ENCODE measurements at regions not wholly inside any gene's neighbourhood (a gene's known extent, or its start where the extent isn't known, plus 50 kb on each side); places are given as distances from the start of the nearest gene placed in this dataset.

GRCh38 chr1:116205941-116206679 lies 94.9 kb downstream of the MAB21L3 start:
- intact Hi-C loops (cut with micrococcal nuclease): no loop called here

More at GRCh38 chr1:116205941-116206679, 94.9 kb downstream of the MAB21L3 start:
- Histone ChIP-seq H3K9me3 (ENCODE audit: control insufficient read depth, insufficient read depth, low read length) (no peaks in the 10 kb centered on the region), H3K18ac (ENCODE audit: low read depth, low read length) (no peak overlapping the region), H3K9ac (ENCODE audit: low read depth, low read length) (no peak overlapping the region), H3K4ac (ENCODE audit: low read depth, low read length) (no peak overlapping the region), H3K79me1 (ENCODE audit: low read depth in 1 of 2, low read length in 2 of 2) (no peaks in the 10 kb centered on the region), H3K4me2 (ENCODE audit: low read depth, low read length) (no peak overlapping the region), H2BK20ac (ENCODE audit: low read depth, low read length) (no peak overlapping the region), H2BK120ac (ENCODE audit: low read depth, low read length) (no peak overlapping the region), H4K20me1 (ENCODE audit: insufficient read depth, low read length) (no peaks in the 10 kb centered on the region), H2AK5ac (ENCODE audit: low read depth, low read length) (no peak overlapping the region), H4K5ac (ENCODE audit: low read depth, low read length) (no peak overlapping the region), H4K91ac (ENCODE audit: insufficient read depth, low read depth, low read length) (no peak overlapping the region), H3K27me3 (ENCODE audit: control insufficient read depth, insufficient read depth, low read length) (peaks cover 2% of the 10 kb centered on the region; the same call in 1 of the 2 replicates), H2AK9ac (replicated peaks; ENCODE audit: low read depth, low read length, poor library complexity) (no peak overlapping the region), H3K27ac (ENCODE audit: insufficient read depth, low read length) (no peak overlapping the region), H2AFZ (replicated peaks; ENCODE audit: low read length, poor library complexity) (no peak overlapping the region), H3K36me3 (ENCODE audit: control insufficient read depth, insufficient read depth, low read length) (no peaks in the 10 kb centered on the region), H3K4me1 (ENCODE audit: control insufficient read depth, insufficient read depth, low read length) (no peaks in the 10 kb centered on the region), H2BK5ac (ENCODE audit: low read depth, low read length, poor library complexity, severe bottlenecking) (no peak overlapping the region), H2BK15ac (ENCODE audit: low read depth, low read length) (no peak overlapping the region), H3K14ac (replicated peaks; ENCODE audit: low read depth, low read length) (no peak overlapping the region), H3K9me1 (ENCODE audit: insufficient read depth, low read length) (no peaks in the 10 kb centered on the region), H4K8ac (ENCODE audit: low read depth in 2 of 2, low read length in 2 of 2) (no peak overlapping the region), H3K4me3 (ENCODE audit: insufficient read depth, low read depth, low read length) (no peak overlapping the region), H3K23ac (ENCODE audit: low read depth, low read length) (no peak overlapping the region), H3K56ac (ENCODE audit: extremely low read depth, insufficient read depth, low read length) (no peak overlapping the region)
- CTCF ChIA-PET: no interaction called here
- 35% methylated on average over 2 of the region's 3 CpGs; no CpG with 5 or more reads in 1 of the 2 experiments for WGBS, 2 experiments (ENCODE audit: extremely low coverage in 2 of 2, insufficient read length in 1 of 2)
- TF ChIP-seq CEBPB (IDR thresholded peaks at IDR 0.05; ENCODE audit: low read depth, low read length): no peak
- TF ChIP-seq POLR2A (IDR thresholded peaks at IDR 0.05; ENCODE audit: low read depth, low read length): no peak
- no peak for TF ChIP-seq RCOR1 (IDR thresholded peaks at IDR 0.05; ENCODE audit: insufficient replicate concordance, low read length)
- no peak for TF ChIP-seq MXI1 (IDR thresholded peaks at IDR 0.05; ENCODE audit: borderline replicate concordance, low read depth, low read length)
- TF ChIP-seq RAD21 (IDR thresholded peaks at IDR 0.05; ENCODE audit: low read length): no peak
- no peak for TF ChIP-seq MAZ (IDR thresholded peaks at IDR 0.05; ENCODE audit: borderline replicate concordance, low read depth, low read length)
- TF ChIP-seq, protein P1, sequence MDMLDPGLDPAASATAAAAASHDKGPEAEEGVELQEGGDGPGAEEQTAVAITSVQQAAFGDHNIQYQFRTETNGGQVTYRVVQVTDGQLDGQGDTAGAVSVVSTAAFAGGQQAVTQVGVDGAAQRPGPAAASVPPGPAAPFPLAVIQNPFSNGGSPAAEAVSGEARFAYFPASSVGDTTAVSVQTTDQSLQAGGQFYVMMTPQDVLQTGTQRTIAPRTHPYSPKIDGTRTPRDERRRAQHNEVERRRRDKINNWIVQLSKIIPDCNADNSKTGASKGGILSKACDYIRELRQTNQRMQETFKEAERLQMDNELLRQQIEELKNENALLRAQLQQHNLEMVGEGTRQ (IDR thresholded peaks at IDR 0.05; ENCODE audit: low read depth, low read length): no peak
- TF ChIP-seq MAFK (IDR thresholded peaks at IDR 0.05; ENCODE audit: low read depth, low read length): no peak
- no peak for TF ChIP-seq BHLHE40 (IDR thresholded peaks at IDR 0.05; ENCODE audit: low read depth, low read length)
- TF ChIP-seq CTCF (conservative IDR thresholded peaks at IDR 0.05; ENCODE audit: low read depth, low read length): no peak
- no peak for TF ChIP-seq ELK1 (IDR thresholded peaks at IDR 0.05; ENCODE audit: borderline replicate concordance, low read depth, low read length)
- TF ChIP-seq RFX5 (IDR thresholded peaks at IDR 0.05; ENCODE audit: low read depth, low read length): no peak
- no peak for TF ChIP-seq SMC3 (IDR thresholded peaks at IDR 0.05; ENCODE audit: low read depth, low read length)
- no peak for TF ChIP-seq FOS (IDR thresholded peaks at IDR 0.05; ENCODE audit: low read depth, low read length)
- no peak for ATAC-seq (ENCODE audit: low read depth)
- dilution Hi-C loops (cut with HindIII; ENCODE audit: low sequenced_read_pairs, unreplicated experiment): no loop called here
- no peak for DNase-seq
- in situ Hi-C loops (cut with MboI; ENCODE audit: low sequenced_read_pairs): no loop called here
- POLR2A ChIA-PET (ENCODE audit: unreplicated experiment): no interaction called here
- BruUV-seq (replicated peaks): no TSS peak
